Superior temporal gyrus (tissue), 1 donor: ENCODE measurements at regions not wholly inside any gene's neighbourhood (a gene's known extent, or its start where the extent isn't known, plus 50 kb on each side); places are given as distances from the start of the nearest gene placed in this dataset.

ENCODE experiments used
- DNase-seq: peaks from one replicate; pipeline ENCODE4 v3.0.0-alpha.2; 2016; ENCODE audit errors: extremely low spot score

GRCh38 chr16:6207580-6207979 lies 1110.0 kb upstream of the EEF2KMT start:
- DNase-seq: no peak

DNA sequence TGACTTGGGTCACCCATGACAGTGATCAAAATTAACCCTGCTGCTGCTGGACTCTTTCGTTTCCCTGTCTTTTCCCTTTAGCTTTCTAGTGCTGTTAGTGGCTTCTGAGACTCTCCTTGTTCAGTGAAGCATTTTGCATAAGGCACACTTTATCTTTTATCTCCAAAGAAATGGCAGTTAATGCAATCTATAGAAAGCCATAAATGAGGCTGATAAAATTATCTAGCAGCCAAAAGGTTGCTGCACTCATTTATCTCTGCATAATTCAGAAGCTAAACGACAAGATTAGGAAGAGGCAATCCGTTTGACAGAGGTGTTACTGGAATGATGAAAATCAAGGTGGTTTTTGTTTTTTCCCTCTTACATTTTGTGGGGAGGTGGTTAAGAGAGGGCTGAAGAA lies 1109.5 kb upstream of the EEF2KMT start:
- no peak for DNase-seq

- no peak for DNase-seq
Observed at GRCh38 chr16:6206080-6206479, 1108.5 kb upstream of the EEF2KMT start.

DNA sequence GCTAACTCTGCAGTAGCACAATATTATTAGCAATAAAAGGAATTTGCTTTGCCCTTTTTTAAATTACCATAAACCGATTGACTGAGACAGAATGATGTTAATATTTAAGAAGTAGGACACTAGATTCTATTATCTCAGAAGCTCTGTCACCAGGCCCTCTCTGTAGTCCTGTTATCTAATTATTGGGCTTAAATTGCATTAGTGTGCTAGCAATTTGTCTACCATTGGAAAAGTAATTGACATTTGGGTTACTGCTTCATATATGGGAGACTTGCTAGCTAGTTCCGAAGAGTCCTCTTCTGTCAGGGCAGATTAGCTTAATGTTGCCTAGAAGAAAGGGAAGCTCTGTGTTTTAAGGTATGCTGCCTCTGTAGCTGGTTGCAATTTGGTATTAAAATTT lies 1107.3 kb upstream of the EEF2KMT start:
- no peak for DNase-seq

DNA sequence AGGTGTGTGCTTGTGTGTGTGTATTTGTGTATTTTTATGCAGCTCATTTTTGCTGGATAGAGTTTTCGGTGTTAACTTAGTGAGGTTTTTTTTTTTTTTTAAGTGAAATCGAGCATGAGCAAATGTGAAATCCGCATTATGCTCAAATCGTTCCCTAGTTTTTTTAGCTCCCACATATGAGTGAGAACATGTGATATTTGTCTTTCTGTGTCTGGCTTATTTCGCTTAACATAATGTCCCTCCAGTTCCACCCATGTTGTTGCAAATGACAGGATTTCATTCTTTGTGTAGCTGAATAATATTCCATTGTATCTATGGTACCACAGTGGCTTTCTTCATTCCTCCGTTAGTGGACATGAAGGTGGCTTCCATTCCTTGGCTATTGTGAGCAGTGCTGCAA lies 1103.3 kb upstream of the EEF2KMT start:
- peak; percentile 22 for DNase-seq

- no peak for DNase-seq
Observed at GRCh38 chr16:6200271-6200670, 1102.7 kb upstream of the EEF2KMT start.

DNA sequence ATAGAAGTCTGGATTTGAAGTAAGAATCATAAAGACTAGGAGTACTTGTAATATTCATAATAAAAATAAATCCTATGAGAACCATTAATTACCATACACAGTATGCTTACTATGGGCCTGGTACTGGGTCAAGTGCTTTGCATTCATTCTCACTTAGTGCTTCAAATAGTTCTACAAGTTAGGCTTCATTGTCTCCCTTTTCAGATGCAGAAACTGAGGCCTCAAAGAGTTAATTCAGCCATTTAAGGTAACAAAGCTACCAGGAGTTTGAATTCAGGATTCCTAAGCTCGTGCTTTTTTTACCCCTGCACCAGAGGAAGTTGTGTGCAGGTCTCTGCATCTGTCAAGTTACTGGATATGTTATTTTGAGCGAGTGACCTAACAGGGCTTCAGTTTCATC lies 1098.4 kb upstream of the EEF2KMT start:
- DNase-seq: no peak

- DNase-seq: no peak
Observed at GRCh38 chr16:6193718-6194117, 1096.1 kb upstream of the EEF2KMT start.

- no peak for DNase-seq
Observed at GRCh38 chr16:6192984-6193383, 1095.4 kb upstream of the EEF2KMT start.

DNA sequence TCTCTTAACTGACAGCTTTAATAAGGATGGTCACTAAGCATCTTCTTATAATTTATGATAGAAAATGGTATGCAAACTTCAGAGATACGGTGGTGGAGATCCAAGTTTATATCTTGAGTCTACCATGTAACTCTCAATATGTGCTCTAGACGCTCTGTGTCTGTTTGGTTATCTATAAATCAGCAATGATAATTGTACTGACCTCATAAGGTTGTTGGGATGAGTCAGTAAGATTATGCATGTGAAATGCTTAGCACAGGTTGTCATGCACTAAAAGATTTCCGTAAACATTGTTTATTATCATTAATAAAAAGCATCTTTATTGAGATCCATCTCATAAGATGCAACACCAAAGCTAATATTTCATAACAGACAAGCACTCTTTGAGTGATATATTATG lies 1094.9 kb upstream of the EEF2KMT start:
- DNase-seq: no peak

GRCh38 chr16:6190776-6191175 lies 1093.2 kb upstream of the EEF2KMT start:
- peak; percentile 24 for DNase-seq

GRCh38 chr16:6189216-6189615 lies 1091.6 kb upstream of the EEF2KMT start:
- no peak for DNase-seq

GRCh38 chr16:6177616-6178180 lies 1080.1 kb upstream of the EEF2KMT start:
- no peak for DNase-seq

- DNase-seq: no peak
Observed at GRCh38 chr16:6170022-6170421, 1072.4 kb upstream of the EEF2KMT start.

GRCh38 chr16:6165330-6165979 lies 1067.9 kb upstream of the EEF2KMT start:
- peak; percentile 60 for DNase-seq

GRCh38 chr16:6160871-6161270 lies 1063.3 kb upstream of the EEF2KMT start:
- no peak for DNase-seq

- no peak for DNase-seq
Observed at GRCh38 chr16:6160303-6160702, 1062.7 kb upstream of the EEF2KMT start.

DNA sequence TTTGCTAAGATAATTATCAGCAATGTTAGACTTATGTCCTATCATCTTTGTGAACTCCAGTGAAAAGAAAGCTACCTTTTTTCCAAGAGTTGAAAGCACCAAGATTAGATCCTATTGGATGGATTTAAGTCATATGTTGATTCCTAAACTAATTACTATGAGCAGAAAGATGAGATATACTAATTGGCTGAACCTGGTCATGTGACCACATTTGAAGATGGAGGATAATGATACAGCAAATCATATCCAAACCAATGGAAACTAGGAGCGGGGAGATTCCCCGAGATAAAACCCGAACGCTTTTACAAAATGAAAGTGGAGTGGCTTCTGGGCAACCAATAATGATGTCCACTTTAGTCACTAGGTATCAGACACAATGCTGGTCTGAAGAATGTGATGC lies 1060.2 kb upstream of the EEF2KMT start:
- no peak for DNase-seq

- DNase-seq: no peak
Observed at GRCh38 chr16:6155271-6155670, 1057.7 kb upstream of the EEF2KMT start.

- no peak for DNase-seq
Observed at GRCh38 chr16:6153901-6154300, 1056.3 kb upstream of the EEF2KMT start.

DNA sequence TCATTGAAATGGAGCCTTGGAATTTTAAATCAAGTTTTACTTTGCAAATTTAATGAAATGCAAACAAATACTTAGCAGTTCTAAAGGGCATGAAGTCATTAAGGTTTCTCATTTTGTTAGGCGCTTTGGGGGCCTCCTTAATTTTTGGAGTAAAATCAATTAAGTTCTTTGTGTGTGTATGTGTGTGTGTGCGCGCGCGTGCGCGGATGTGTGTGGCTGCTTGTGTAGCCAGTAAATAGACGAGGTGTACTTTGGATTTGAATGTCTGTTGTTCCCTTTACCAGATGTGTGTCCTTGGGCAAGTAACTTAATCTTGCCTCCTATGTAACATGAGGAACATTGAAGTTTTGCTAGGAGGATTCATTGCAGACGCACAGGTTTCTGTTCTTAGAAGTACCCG lies 1051.4 kb upstream of the EEF2KMT start:
- no peak for DNase-seq

DNA sequence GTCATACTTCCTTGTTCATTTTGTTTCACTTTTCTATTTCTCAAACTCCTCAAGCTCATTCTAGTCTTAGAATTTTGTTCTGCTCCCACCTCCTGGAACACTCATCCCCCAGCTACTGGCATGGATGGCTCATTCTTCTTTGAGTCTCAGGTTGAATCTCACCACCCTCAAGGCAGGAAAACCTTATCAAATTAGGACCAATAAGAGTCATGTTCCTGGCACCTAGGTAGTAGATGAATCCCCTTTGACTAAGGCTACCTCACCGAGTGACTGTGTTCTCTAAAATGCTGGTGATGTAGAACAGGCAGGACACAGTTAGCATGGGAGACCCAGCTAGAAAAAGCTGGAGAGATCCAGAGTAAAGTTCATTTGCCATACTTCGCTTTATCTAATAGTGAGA lies 1050.8 kb upstream of the EEF2KMT start:
- DNase-seq: no peak

- no peak for DNase-seq
Observed at GRCh38 chr16:6146874-6147425, 1049.4 kb upstream of the EEF2KMT start.

GRCh38 chr16:6146356-6146755 lies 1048.8 kb upstream of the EEF2KMT start:
- DNase-seq: no peak
